K562 (cell line): ENCODE measurements at regions not wholly inside any gene's neighbourhood (a gene's known extent, or its start where the extent isn't known, plus 50 kb on each side); places are given as distances from the start of the nearest gene placed in this dataset.

ENCODE experiments used
- EZH2 ChIP-seq: IDR thresholded peaks from 2 replicates; pipeline ENCODE4 v1.6.1; 2012; ENCODE audit warnings: low read depth, mild to moderate bottlenecking, inconsistent platforms, low read length, borderline replicate concordance
- FOXK1 ChIP-seq: sonication (generic); formaldehyde crosslinking; IDR thresholded peaks from 2 replicates; pipeline ENCODE4 v1.8.0; 2022; ENCODE audit warnings: missing genetic modification reagents, mild to moderate bottlenecking, borderline replicate concordance
- GABPA ChIP-seq: fragments of 200-800 bp; sonication (Bioruptor generic); conservative IDR thresholded peaks from 2 replicates; pipeline ENCODE4 v1.6.1; 2016; ENCODE audit warnings: low read depth, missing genetic modification characterization, missing compliant biosample characterization
- HDAC3 ChIP-seq: fragments of 450-650 bp; IDR thresholded peaks from 2 replicates; pipeline ENCODE4 v1.6.1; 2018; ENCODE audit warnings: borderline replicate concordance, mild to moderate bottlenecking, moderate library complexity; ENCODE audit not compliant: partially characterized antibody
- KLF1 ChIP-seq: fragments of 450-650 bp; IDR thresholded peaks from 2 replicates; pipeline ENCODE4 v1.6.1; 2016; ENCODE audit warnings: missing genetic modification characterization, missing compliant biosample characterization
- MAZ ChIP-seq, 2 experiments: fragments of 450-650 bp in 1 of 2; sonication (generic) in 1 of 2; formaldehyde crosslinking; IDR thresholded peaks in 1 of 2; conservative IDR thresholded peaks in 1 of 2; 2 replicates each; pipeline versions ENCODE4 v1.4.0 to v1.5.0; 2020; ENCODE audit warnings: mild to moderate bottlenecking in 1 of 2, missing genetic modification reagents in 1 of 2
- MCM3 ChIP-seq: fragments of 450-650 bp; IDR thresholded peaks from 2 replicates; pipeline ENCODE4 v1.6.1; 2016
- MEF2A ChIP-seq: IDR thresholded peaks from 2 replicates; pipeline ENCODE4 v1.6.1; 2011; ENCODE audit warnings: low read depth, mild to moderate bottlenecking, low read length, moderate library complexity; ENCODE audit not compliant: control insufficient read depth
- NCOA6 ChIP-seq: fragments of 450-650 bp; IDR thresholded peaks from 2 replicates; pipeline ENCODE4 v1.6.1; 2017; ENCODE audit warnings: mild to moderate bottlenecking
- OTX1 ChIP-seq: fragments of 450-650 bp; formaldehyde crosslinking; IDR thresholded peaks from 2 replicates; pipeline ENCODE4 v1.4.0; 2022; ENCODE audit warnings: mild to moderate bottlenecking
- PML ChIP-seq: IDR thresholded peaks from 2 replicates; pipeline ENCODE4 v1.6.1; 2012; ENCODE audit warnings: low read length, inconsistent platforms
- RBM15 ChIP-seq: fragments of 200-400 bp; formaldehyde crosslinking; IDR thresholded peaks from 2 replicates; pipeline ENCODE4 v1.6.1; 2018; ENCODE audit warnings: mild to moderate bottlenecking, low read length, moderate library complexity; ENCODE audit not compliant: insufficient read depth
- RCOR1 ChIP-seq, 2 experiments: IDR thresholded peaks; 2 replicates each; pipeline ENCODE4 v1.6.1; 2012; ENCODE audit warnings: low read depth in 2 of 2, low read length in 2 of 2, borderline replicate concordance in 1 of 2, improper control_type of control experiment in 1 of 2
- SMARCC2 ChIP-seq: fragments of 450-650 bp; IDR thresholded peaks from 2 replicates; pipeline ENCODE4 v1.6.1; 2017; ENCODE audit warnings: antibody characterized with exemption, moderate library complexity, mild to moderate bottlenecking, low read depth
- TBP ChIP-seq: optimal IDR thresholded peaks from 2 replicates; pipeline ENCODE3; 2011; ENCODE audit warnings: low read depth, low read length, improper control_type of control experiment
- ZNF445 ChIP-seq: fragments of 250-450 bp; sonication (Bioruptor Pico); IDR thresholded peaks from 2 replicates; pipeline ENCODE4 v1.4.0; 2020; ENCODE audit warnings: low read depth, mild to moderate bottlenecking, moderate library complexity
- ZNF764 ChIP-seq: fragments of 250-450 bp; sonication (Bioruptor Pico); IDR thresholded peaks from 2 replicates; pipeline ENCODE4 v1.4.0; 2020; ENCODE audit warnings: low read depth, mild to moderate bottlenecking, moderate library complexity
- TF ChIP-seq, protein P1 (sequence below): fragments of 250-450 bp; sonication (Bioruptor Pico); IDR thresholded peaks from 2 replicates; pipeline ENCODE4 v1.8.0; 2022; ENCODE audit warnings: inconsistent platforms
- TF ChIP-seq, protein P2 (sequence below): sonication (generic); formaldehyde crosslinking; IDR thresholded peaks from 2 replicates; pipeline ENCODE4 v1.8.1; 2022; ENCODE audit warnings: missing genetic modification reagents
- TF ChIP-seq, protein P3 (sequence below): fragments of 250-450 bp; sonication (Bioruptor Pico); IDR thresholded peaks from 2 replicates; pipeline ENCODE4 v1.5.0; 2021
- TF ChIP-seq, protein P4 (sequence below): fragments of 450-650 bp; IDR thresholded peaks from 2 replicates; pipeline ENCODE4 v1.6.1; 2016; ENCODE audit warnings: missing biosample characterization, missing genetic modification characterization
- TF ChIP-seq, protein P5 (sequence below): fragments of 450-650 bp; IDR thresholded peaks from 2 replicates; pipeline ENCODE4 v1.6.1; 2016
- TF ChIP-seq, protein P6 (sequence below): fragments of 450-650 bp; conservative IDR thresholded peaks from 2 replicates; pipeline ENCODE4 v1.6.1; 2016; ENCODE audit warnings: missing genetic modification characterization, low read depth, mild to moderate bottlenecking, missing compliant biosample characterization, moderate library complexity

DNA sequence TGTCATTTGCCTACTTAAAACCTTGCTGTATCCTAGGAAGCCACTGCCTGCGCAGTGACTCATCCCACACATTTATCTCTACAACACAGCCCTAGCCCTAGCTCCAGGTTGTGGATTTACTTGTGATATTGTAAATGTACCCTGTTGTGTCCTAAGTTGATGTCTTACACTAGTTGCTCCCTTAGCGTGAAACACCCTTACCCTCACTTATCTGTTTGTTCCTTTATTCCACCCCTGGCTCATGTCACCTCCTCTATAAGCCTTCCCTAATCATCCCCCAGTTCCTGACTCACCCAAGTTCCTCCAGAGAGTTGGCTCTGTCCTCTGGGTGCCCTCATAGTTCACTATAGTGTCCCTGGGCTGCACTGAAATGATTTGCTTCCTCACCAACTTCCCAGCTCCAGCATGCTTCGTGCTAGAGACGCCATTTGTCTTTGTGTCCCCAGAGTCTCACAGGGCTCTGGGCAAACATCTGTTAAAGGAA, 431.8 kb upstream of the FAT3 start (continued):
- TF ChIP-seq, protein P1, sequence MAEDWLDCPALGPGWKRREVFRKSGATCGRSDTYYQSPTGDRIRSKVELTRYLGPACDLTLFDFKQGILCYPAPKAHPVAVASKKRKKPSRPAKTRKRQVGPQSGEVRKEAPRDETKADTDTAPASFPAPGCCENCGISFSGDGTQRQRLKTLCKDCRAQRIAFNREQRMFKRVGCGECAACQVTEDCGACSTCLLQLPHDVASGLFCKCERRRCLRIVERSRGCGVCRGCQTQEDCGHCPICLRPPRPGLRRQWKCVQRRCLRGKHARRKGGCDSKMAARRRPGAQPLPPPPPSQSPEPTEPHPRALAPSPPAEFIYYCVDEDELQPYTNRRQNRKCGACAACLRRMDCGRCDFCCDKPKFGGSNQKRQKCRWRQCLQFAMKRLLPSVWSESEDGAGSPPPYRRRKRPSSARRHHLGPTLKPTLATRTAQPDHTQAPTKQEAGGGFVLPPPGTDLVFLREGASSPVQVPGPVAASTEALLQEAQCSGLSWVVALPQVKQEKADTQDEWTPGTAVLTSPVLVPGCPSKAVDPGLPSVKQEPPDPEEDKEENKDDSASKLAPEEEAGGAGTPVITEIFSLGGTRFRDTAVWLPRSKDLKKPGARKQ (CRISPR knock-in tag), result no peak
- TF ChIP-seq, protein P2, sequence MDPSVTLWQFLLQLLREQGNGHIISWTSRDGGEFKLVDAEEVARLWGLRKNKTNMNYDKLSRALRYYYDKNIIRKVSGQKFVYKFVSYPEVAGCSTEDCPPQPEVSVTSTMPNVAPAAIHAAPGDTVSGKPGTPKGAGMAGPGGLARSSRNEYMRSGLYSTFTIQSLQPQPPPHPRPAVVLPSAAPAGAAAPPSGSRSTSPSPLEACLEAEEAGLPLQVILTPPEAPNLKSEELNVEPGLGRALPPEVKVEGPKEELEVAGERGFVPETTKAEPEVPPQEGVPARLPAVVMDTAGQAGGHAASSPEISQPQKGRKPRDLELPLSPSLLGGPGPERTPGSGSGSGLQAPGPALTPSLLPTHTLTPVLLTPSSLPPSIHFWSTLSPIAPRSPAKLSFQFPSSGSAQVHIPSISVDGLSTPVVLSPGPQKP (CRISPR knock-in tag), result no peak
- TF ChIP-seq FOXK1 (CRISPR knock-in tag) (no peak), KLF1 (tag) (no peak), MEF2A (0 out of 2 replicates have a peak, but pooled peaks have one; percentile 33), OTX1 (CRISPR knock-in tag) (no peak), HDAC3 (peak; percentile 67), ZNF445 (no peak), EZH2 (no peak), SMARCC2 (peak; percentile 90), PML (peak; percentile 51; the same call in 1 of the 2 replicates), GABPA (tag) (no peak; the same call in 1 of the 2 replicates), ZNF764 (CRISPR knock-in tag) (no peak), NCOA6 (no peak), TBP (no peak), RCOR1 (IDR thresholded peaks at IDR 0.05; ENCODE audit: borderline replicate concordance in 1 of 2, low read depth in 2 of 2, low read length in 2 of 2) (peak in 1 of 2 experiments; percentile 70; a peak in 1 of 4 replicates), MAZ (CRISPR knock-in tag; conservative IDR thresholded peaks at IDR 0.05 in 1 of 2, IDR thresholded peaks at IDR 0.05 in 1 of 2) (0 out of 4 replicates have a peak, but pooled peaks have one; percentile 23 to 25), RBM15 (no peak), MCM3 (no peak)
- TF ChIP-seq, protein P3, sequence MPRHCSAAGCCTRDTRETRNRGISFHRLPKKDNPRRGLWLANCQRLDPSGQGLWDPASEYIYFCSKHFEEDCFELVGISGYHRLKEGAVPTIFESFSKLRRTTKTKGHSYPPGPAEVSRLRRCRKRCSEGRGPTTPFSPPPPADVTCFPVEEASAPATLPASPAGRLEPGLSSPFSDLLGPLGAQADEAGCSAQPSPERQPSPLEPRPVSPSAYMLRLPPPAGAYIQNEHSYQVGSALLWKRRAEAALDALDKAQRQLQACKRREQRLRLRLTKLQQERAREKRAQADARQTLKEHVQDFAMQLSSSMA (CRISPR knock-in tag), result no peak
- TF ChIP-seq, protein P4, sequence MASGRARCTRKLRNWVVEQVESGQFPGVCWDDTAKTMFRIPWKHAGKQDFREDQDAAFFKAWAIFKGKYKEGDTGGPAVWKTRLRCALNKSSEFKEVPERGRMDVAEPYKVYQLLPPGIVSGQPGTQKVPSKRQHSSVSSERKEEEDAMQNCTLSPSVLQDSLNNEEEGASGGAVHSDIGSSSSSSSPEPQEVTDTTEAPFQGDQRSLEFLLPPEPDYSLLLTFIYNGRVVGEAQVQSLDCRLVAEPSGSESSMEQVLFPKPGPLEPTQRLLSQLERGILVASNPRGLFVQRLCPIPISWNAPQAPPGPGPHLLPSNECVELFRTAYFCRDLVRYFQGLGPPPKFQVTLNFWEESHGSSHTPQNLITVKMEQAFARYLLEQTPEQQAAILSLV (tag), result 0 out of 2 replicates have a peak, but pooled peaks have one; percentile 28
- TF ChIP-seq, protein P5, sequence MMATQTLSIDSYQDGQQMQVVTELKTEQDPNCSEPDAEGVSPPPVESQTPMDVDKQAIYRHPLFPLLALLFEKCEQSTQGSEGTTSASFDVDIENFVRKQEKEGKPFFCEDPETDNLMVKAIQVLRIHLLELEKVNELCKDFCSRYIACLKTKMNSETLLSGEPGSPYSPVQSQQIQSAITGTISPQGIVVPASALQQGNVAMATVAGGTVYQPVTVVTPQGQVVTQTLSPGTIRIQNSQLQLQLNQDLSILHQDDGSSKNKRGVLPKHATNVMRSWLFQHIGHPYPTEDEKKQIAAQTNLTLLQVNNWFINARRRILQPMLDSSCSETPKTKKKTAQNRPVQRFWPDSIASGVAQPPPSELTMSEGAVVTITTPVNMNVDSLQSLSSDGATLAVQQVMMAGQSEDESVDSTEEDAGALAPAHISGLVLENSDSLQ, result 0 out of 2 replicates have a peak, but pooled peaks have one; percentile 13
- TF ChIP-seq, protein P6, sequence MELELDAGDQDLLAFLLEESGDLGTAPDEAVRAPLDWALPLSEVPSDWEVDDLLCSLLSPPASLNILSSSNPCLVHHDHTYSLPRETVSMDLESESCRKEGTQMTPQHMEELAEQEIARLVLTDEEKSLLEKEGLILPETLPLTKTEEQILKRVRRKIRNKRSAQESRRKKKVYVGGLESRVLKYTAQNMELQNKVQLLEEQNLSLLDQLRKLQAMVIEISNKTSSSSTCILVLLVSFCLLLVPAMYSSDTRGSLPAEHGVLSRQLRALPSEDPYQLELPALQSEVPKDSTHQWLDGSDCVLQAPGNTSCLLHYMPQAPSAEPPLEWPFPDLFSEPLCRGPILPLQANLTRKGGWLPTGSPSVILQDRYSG (tag), result no peak
